COR-L47 (cell line): ENCODE measurements at regions not wholly inside any gene's neighbourhood (a gene's known extent, or its start where the extent isn't known, plus 50 kb on each side); places are given as distances from the start of the nearest gene placed in this dataset.
"Not testable (repeated sequence)": the region's sequence is repeated elsewhere in the genome, so short reads cannot be mapped to it uniquely, and the experiment has no call there.

Experiments
- DNase-seq: peaks from one replicate; lab custom pipeline; 2025; lab: John Stamatoyannopoulos, UW

DNA sequence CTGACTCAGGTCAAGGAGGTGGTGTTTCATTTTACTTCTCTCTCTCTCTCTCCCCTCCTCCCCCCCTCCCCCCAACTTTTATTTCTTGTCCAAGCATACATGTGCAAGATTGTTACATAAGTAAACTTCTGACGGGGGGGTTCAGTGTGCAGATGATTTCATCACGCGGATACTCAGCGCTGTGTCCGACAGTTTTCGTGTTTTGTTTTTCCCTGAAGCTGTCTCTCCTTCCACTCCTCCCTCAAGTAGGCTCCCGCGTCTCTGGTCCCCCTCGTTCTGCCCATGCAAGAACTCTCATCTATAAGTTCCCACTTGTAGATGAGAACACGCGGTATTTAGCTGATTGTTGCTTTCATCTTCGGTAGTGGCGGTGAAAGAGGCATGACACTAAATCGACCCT, 111.0 kb upstream of the ANKRD30BL start:
- no peak for DNase-seq

DNA sequence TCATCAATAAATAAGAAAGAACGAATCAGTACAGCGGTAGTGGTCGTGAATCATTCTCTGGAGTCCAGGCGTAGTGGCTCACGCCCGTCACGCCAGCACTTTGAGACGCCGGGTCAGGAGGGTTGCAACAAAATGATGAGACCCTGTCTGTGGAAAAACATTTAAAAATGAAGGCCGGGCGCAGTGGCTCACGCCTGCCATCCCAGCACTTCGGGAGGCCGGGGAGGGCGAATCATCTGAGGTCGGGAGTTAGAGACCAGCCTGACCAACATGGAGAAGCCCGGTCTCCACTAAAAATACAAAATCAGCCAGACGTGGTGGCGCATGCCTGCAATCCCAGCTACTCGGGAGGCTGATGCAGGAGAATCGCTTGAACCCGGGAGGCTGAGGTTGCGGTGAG, 111.8 kb upstream of the ANKRD30BL start:
- not testable (repeated sequence) for DNase-seq

DNA sequence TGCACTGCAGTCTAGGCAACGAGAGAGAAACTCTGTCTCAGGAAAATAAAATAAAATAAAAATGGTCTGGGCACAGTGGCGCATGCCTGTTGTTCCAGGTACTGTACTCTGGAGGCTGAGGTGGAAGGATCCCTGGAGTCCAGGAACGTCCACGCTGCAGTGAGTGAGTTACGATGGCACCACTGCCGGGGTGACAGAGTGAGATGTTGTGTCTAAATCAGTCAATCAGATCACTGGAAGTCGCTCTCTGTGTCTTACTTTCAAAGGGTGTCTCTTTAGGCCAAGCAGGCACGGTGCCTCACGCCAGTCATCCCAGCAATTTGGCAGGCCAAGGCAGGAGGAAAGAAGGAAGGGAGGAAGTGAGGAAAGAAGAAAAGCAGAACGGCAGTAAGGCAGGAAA, 112.2 kb upstream of the ANKRD30BL start:
- no peak for DNase-seq

DNA sequence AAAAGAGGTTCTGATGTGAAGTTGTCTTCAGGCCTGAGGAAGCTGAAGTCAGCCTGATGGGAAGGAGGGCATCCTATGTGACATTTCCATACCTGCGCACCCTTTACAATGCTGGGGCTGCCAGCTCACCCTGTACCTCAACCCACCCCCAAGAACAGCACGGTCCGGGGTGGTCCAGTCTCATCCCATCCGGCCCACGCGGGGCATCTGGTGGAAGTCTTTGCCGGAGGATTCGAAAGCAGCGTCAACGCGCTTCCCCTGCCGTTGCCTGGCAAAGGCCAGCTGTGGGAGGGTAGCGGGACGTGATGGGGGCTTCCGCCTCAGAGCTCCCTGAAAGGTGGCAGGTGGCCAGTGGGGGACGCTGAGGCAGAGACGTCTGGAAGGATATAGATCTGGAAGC, 113.6 kb upstream of the ANKRD30BL start:
- no peak for DNase-seq

DNA sequence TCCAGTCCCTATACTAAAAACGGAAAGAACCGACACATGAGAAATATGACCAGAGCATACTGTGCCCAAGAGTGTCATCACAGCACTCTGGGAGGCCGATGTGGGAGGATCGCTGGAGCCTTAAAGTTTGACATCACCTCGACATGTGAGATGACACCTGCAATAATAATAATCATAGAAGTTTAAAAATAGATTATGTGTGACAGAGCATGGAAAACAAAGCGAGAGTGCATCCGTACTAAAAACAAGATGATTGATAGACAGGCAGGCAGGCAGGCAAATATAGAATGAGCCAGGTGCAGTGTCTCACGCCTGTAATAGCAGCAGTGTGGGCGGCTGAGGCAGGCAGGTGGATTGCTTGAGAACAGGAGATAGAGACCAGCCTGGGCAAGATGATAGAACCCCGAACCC, 114.8 kb upstream of the ANKRD30BL start:
- no peak for DNase-seq

DNA sequence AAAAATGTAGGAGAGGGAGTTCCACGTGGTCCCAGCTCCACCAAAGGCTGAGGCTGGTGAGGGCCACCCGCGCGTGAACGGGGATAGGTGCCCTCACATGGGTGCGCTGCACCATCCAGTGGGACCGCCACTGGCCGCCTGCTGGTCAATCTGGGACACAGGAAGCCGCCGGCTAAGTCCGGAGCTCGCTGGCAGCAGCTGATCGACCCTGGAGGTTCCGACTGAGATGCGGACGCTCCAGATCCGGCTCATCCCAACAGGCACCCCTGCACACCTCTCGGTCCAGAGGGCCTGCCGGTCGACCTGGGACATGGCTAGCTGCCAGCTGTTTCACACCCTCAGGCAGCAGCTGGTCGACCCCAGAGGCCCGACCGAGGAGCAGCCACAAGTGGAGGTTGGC, 116.5 kb upstream of the ANKRD30BL start:
- DNase-seq: no peak

DNA sequence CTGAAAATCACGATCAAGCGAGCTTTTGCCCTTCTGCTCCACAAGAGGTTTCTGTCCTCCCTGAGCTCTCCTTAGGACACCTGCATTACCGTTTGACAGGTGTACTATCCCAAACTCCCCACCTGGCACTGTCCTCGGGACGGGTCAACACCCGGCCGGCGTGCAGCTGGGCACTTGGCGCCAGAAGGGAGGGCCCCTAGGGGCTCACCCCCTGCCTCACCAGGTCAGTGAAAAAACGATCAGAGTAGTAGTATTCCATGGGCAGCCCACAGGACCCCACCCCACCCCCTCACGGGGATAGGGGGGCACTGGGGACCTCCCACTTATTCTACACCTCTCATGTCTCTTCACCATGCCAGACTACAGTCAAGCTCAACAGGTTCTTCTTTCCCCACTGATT, 117.6 kb upstream of the ANKRD30BL start:
- DNase-seq: no peak

DNA sequence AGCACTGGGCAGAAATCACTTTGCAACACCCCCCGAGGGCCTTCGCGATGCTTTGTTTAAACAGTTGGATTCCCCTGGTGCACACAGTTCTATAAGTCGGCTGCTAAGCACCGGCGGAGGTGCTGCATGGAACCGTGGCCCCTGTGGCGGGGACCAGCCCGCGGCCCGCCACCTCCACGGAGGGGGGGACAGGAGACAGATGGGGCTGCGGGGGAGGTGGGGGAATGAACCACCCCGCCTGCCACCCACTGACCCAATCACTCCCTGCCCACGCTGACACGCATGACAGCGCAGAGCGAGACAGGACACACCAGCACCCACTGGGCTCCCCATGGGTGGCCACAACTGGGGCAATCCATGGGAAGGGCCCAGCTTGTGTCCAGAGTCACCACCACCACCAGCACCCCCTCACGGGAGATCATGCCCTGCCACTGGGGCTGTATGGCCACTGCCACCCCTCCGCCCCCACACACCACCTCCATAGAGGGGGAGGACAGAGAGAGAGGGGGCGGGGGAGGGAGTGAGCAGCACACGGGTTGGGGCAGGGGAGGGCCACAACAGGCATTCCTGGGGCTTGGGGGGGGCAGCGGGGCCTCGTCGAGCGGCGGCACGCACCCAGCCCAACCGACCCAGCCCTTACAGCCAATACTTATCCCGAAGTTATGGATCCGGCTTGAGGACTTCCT, 118.3 kb upstream of the ANKRD30BL start:
- DNase-seq: no peak

DNA sequence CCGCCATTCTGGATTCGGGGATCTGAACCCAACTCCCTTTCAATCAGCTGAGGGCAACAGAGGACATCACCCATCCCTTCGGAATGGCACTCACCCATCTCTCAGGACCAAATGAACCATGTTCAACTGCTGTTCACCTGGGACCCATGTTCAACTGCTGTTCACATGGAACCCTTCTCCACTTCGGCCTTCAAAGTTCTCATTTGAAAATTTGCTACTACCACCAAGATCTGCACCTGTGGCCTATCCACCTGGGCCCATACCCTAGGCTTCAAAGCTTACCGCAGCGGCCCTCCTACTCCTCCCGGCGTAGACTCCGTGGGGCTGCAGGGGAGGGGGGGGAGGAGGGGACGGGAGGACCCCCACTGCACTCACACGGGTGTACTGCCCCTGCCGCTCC, 119.2 kb upstream of the ANKRD30BL start:
- DNase-seq: no peak

DNA sequence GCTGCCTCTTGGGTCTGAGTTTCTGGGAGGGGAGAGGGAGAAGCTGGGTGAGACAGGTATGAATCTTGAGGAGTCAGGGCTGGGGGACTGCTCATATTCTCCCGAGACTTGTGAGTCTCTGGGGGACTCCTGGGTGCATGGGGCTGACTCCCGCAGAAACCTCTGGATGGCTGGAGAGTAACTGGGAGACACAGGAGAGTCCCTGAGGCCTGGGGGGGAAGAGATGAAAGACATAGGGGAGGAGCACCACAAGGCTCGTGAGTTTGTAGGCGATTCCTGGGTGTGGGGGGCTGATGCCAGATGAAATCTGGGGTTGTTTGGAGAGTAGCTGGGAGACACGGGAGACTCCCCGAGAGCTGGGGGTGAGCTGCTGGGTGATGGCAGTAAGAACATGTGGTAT, 120.4 kb upstream of the ANKRD30BL start:
- DNase-seq: not testable (repeated sequence)

DNA sequence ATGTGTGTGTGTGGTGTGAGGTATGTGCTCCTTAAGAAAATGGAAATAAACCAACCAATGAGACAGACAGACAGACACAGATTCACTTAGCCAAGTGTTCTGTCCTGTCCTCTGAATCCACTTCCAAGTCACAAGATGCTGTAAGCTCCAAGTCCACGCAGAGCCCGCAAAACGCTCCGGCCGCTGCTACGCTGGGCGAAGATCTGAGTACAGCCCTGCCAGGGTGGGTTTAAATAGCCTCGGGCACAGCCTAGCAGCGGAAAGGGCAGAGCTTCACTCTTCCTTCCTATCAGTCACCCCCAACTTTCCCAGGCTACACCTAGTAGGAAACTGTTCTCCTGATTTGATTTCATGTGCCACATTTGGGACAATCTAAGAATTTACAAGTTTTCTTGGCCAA, 121.2 kb upstream of the ANKRD30BL start:
- no peak for DNase-seq

DNA sequence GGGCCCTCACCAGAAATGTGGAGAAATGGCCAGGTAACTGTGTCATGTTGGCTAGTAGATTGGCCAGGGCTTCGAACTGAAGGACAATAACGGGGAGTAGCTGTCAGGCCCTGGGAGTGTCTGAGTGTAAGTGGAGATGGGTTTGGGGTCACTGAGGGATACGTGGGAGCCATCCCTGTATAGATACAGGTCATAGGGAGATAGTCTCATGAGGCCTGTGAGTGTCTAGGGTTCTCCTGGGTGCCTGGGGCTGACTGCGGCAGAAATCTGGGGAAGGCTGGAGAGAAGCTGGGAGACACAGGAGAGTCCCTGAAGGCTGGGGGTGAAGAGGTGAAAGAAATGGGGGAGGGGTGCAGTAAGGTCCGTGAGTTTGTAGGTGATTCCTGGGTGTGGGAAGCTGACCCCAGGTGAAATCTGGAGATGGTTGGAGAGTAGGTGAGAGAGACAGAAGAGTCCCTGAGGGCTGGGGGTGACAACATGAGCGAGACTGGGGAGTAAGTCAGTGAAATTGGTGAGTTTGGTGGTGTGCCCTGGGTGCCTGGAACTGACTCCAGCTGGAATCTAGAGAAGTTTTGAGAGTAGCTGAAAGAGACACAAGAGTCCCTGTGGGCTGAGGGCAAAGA, 124.6 kb upstream of the ANKRD30BL start:
- DNase-seq: not testable (repeated sequence)

DNA sequence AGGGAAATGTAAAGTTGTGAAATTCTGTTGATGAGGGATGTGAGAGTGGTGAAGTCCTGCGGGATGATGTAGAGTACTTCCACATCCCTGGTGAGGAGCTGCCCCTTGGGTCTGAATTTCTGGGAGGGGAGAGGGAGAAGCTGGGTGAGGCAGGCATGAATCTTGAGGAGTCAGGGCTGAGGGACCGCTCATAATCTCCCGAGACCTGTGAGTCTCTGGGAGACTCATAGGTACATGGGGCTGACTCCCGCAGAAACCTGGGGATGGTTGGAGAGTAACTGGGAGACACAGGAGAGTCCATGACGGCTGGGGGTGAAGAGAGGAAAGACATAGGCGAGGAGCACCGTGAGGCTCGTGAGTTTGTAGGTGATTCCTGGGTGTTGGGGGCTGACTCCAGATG, 126.2 kb upstream of the ANKRD30BL start:
- DNase-seq: not testable (repeated sequence)

DNA sequence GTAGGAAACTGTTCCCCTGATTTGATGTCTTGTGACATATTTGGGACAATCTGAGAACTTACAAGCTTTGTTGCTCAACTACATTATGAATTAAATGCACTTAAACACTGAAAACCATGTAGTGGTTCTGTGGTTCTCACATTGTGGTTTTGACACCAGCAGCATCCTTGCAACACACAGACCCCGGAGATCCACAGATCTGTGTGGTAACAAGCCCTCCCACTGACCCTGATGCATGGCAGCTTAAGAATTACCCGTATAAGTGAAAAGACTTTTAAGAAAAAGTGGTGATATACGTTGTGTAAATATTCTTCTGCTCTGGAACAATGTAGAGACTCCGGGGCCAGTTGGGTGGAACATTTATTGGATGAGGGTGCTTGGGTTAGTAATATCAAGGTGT, 127.4 kb upstream of the ANKRD30BL start:
- not testable (repeated sequence) for DNase-seq

DNA sequence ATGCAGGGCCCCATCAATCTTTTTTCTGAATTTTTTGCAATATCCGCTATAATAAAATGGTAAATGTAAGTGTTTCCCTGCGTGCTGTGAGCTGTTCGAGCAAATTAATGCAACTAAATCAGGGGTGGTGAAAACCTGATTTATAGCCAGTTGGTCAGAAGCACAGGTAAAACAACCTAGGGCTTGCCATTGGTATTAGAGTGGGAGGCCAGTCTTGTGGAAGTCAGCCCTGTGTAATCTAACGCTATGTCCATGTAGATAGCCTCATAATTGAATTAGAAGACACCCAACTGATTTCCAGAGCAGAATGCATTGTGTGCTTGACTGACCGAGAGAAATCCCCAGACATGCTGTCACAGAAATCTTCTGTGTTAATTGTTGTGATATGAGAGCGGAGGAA, 126.8 kb upstream of the GPR39 start:
- not testable (repeated sequence) for DNase-seq

DNA sequence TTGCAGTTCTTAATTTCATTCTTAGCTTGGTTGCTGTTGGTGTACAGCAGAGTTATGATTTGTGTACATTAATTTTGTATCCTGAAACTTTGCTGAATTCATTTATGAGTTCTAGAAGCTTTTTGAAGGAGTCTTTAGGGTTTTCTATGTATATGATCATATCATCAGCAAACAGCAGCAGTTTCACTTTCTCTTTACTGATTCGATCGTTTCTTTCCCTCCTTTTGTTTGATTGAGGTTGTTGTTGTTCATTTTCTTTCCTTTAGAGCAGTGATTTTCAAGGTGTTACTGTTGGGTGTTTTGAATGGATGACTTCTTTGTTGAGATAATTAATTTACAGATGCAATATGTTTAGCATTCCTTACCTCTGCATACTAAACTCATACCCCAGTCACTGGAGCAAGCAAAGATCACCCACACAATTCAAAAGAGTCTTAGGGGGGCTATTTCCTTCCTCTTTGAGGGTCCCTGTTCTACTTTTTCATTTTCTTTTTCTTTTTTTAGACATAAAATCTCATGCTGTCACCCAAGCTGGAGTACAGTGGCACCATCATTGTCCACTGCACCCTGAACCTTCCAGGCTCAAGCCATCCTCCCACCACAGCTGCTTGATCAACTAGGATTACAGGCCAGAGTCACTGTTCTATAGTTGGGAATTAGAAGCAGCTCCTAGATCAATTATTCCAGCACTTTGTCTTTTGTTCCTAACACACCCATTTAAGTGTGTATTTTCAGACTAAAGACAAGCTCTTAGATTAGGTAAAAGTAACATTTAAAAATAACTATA, 115.8 kb upstream of the GPR39 start:
- DNase-seq: not testable (repeated sequence)

DNA sequence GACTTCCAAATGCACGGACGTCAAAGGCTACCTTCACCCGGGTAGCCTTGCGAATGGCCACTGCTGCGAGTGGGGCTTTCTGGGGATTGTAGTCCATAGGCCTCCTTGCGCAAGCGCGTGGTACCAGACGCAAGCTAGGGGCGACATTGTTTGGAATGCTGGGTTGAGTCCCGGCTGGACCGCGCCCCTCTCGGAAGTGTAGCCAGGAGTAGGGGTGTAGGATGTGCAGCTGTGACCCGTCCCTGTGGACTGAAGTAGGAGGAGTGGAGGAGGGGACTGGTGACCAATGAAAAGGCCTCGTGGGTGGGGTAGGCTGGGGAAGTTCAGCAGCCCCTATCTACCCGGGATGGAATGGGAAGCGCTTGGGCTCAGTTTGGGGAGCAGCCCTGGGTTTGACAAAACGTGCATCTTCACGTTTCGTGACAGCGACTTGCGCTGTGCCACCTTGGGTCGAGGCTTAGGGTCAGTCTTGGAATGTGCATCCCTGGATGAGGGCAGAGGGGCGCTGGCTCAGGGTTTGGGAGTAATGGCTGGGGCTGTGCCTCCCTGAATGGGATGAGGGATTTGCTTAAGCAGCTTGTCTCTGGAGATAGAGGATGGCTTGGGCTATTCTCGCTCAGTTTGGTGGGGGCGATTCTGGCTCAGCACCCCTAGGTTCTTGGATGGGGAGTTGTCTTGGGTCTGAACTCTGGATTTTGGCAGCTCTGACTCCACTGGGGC, 111.8 kb upstream of the GPR39 start:
- not testable (repeated sequence) for DNase-seq

DNA sequence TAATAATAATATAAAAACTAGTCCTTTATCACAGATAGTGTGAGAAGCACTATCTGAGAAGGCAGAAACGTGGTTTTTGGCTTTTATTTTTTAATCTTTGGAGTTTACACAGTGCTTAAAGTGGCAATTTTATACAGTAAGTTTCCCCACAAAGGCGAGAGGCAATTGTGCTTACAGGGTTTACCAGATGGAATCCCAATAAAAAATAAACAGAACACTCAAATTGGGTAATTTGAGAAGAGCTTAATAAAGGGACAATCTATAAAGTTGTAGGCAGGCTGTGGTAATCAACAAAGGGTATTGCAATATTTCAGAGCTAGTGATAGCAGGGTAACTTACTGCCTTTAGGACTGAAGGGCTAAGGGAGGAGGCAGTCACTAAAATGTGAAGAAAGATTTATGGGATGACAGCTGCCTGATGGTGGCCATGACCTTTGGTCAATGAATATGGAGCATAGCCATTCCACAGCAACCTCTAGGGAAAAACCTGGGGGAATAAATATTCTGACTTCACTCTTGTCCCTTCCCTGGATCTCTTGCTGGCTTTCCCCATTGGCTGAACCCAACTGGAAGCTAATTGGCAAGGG, 108.9 kb upstream of the GPR39 start:
- not testable (repeated sequence) for DNase-seq

DNA sequence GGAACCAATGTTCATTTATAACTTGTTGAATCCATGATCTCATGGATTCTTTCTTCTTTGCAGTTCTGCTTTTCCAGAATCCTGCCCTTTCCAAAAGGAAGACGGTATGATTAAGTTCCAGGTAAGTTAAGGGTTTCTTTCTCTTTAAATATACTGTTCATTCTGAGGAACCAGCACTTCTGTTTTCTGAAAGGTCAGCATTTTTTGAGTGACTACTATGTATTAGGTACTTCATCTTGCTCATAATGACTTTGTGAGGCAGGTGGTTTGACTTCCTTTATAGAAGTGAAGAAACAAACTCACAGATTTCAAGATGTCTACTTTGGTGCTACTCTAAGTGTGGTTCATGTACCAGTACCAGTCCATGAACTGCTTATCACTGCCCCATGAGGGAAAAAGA, 107.4 kb upstream of the GPR39 start:
- DNase-seq: not testable (repeated sequence)

DNA sequence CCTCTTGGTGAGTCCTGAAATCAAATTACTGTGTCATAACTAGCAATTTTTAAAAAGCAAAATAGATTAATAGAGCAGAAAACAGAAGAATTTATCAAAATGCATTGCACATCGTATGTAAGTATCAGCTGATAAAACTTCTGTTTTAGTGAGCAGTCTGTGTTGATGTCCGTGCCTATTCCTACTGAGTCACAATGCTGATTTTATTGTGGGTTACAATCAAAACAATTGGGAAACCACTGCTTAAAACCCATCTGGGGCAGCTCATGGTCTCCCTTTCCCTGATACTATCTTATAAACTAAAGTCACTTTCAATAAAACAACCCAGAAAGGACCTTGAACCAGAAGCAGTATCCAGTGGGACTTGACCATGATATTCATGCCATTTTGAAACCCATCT, 101.1 kb upstream of the GPR39 start:
- DNase-seq: not testable (repeated sequence)

DNA sequence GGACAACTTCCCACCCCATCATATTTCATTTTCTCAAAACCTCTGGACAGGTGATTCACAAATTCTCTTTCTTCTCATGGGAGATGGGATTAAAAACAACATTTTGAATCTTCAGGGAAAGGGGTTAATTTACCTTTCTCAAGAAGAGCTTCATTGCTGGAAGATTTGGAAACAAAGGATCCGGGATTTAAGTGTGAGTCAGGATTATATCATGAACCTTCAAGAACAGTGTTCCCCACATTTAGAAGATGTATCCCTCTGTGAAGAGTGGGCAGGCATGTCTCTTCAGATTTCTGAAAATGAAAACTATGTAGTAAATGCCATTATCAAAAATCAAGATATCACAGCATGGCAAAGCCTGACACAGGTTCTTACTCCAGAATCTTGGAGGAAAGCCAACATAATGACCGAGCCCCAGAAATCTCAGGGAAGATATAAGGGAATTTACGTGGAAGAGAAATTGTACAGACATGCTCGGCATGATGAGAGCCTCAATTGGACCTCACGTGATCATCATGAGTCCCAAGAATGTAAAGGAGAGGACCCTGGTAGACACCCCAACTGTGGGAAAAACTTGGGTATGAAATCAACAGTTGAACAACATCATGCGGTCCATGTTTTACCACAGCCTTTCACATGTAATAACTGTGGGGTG, 99.5 kb upstream of the GPR39 start:
- DNase-seq: not testable (repeated sequence)

DNA sequence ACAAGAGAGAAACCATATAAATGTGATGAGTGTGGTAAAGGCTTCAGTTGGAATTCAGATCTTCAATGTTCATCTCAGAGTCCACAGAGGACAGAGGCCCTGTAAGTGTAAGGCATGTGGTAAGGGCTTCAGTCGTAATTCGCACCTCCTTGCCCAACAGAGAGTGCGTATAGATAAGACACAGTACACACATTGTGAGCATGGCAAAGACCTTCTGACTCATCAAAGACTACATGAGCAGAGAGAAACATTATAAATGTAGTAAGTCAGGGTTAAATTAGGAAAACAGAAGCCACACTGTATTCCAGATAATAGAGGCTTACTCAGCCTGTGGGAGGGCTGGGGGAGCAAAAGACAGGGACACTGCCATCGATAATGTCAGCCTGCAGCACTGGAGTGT, 98.1 kb upstream of the GPR39 start:
- DNase-seq: not testable (repeated sequence)
